CD4-positive, alpha-beta T cell treated with Interleukin-6 at 100 ng/mL for 8 hours (primary cell): ENCODE measurements at regions not wholly inside any gene's neighbourhood (a gene's known extent, or its start where the extent isn't known, plus 50 kb on each side); places are given as distances from the start of the nearest gene placed in this dataset.

ENCODE experiments used
- DNase-seq: peaks from one replicate; pipeline ENCODE4 v3.0.0-alpha.2; 2020; ENCODE audit warnings: mixed read lengths, low spot score

DNA sequence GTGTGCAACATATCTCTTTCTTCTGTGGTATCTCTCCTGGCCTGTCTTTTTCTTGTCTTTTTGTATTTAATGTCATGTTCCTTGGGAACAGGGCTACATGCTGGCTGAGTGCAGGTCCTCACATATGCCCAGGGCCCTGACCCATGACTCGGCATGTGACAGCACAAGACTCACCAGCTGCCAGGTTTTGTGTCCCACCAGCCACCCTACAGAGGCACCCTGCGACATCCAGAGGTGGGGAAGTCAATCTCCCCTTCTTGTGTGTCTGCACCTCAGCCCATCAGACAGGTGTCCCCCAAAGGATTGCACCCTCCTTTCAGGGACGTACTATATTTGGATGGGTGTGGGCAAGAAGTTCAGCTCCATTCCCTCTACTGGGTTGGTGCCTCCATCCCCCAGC is 576.3 kb downstream of the RNF144B start:
- no peak for DNase-seq

DNA sequence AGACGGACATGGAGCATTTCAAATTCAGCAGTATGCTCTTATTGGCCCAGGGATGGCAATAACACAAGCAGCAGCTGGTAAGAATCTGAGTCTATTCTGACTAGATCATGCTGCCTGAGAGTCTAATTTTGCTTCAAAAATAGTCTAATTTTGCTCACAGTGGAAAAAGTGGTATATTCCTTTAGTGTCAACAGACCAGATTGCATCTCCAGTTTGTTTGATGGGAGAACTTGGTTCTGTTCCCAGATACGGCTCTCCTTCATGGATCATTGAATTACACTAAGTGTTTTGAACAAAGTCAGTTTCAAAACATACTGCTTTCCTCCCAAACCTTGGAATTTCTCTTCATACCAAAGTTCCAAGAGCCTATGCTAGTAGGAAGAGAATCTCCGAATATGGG is 586.1 kb downstream of the RNF144B start:
- no peak for DNase-seq

DNA sequence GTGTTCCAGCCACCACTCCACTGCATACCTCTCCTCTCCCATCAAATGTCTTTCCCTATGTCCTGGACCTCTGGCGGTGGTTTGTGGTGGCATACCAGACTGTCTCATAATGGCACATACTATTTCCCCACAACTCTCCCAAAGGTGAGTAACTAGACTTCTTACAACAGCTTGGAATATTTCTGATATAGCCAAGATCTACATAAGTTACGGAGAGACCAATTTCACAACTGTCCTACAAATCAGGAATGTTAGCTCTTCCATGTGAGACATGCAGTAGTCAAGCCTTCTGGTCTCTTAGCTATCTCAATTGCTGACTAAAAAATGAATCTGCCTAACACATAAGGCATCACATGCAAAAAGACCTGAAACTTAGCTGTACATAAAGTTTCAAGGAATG is 588.9 kb downstream of the RNF144B start:
- DNase-seq, result no peak

DNA sequence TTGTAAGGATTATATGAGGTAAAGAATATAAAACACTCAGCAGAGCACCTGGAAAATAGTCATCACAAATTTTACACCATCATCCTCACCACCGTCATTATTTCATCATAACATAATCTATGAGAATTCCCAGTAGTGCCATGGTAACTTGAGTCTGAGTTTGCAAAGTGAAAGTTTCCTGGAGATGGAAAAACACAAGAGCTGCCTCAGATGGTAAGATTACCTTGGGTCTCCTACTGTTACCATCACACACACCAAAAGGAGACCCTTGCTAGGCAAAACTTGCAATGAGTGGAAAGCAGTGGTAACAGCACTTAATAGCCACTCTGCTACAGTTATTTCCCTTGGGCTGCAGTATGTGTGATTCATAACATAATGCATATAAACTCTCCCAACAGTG is 589.8 kb downstream of the RNF144B start:
- DNase-seq, result no peak

DNA sequence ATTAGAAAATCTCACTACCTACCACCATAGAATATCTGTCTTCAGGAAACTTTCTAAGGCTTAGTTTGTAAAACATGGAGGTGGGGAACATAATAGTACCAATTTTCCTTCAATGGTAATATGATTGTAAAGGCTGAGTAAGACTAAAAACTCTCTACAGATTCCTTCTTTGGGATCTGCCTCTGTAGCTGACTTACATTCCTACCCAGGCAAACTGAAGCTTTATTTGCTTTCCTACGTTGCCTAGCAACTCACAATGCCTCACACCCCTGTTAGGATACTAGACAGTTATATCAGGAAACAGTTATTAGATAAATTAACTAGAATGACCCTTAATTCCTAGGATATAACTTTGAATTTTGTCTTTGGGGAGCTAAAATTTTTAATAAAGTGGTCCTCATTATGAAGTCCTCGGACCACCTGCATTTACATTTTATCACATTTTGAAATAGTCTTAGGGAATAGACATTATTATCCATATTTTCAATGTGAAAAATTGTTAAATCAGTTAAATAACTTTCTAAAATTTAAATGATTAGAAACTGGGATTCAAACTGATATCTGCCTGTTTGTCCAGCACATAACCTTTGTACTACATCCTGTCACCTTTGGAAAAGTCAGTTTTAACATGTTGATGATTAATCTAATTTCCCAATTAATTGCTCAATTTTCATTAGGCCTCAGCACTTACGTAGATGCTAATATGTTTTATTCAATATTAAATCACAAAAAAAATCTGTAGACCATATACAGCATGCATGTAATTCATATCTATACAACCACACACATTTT is 591.4 kb downstream of the RNF144B start:
- no peak for DNase-seq

DNA sequence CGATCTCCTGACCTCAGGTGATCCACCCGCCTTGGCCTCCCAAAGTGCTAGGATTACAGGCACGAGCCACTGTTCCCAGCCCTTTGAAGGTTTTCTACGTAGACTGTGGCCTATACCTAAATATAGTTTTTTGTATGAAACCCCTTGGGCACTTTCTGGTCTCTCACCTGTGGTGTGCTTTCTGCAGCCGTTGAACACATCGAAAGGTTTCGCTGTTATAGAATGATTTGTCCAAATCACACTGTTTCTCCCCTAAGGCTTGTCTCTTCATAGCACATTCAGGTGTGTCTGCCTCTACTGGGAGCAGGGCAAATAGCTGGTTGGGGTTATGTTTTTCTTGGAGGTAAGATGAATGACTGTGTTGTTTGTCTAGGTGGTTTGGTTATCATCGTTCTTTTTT is 597.9 kb downstream of the RNF144B start:
- no peak for DNase-seq

DNA sequence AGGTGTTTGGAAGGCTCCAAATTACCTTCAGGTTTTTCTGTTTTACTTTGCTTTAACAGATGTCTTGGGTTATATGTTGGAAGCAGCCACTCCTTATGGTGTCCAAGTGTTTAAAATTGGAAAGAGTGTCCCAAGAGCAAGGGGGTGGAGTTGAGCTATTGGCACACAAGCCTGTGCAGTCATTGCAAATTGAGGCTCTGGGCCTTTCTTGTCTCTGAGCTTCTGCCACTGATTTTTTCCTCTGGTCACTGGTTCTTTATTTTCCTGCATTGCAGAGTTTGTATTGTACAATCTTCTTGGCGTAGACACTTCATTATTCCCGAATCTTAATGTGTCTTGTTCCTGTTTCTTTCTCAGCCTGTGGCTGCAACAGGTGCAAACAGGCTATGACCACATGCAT is 598.8 kb downstream of the RNF144B start:
- DNase-seq, result no peak

DNA sequence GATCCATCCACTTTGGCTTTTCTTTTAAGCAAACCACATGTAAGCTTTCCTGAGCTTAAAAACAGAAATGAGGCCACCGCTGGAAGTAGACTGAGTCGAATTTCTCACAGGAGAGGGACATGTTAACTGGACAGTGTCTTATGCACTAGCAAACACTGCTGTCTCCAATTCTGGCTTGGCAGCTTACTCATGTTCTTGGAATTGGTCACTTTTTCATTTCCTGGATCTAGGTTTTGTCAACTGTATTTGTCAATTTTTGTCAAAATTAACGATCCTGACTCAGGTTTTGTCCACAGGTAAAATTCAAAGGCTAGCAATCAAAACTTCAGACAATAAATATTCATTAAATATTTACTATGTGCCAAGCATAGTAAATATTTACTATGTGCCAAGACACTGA is 601.5 kb downstream of the RNF144B start:
- DNase-seq, result no peak

DNA sequence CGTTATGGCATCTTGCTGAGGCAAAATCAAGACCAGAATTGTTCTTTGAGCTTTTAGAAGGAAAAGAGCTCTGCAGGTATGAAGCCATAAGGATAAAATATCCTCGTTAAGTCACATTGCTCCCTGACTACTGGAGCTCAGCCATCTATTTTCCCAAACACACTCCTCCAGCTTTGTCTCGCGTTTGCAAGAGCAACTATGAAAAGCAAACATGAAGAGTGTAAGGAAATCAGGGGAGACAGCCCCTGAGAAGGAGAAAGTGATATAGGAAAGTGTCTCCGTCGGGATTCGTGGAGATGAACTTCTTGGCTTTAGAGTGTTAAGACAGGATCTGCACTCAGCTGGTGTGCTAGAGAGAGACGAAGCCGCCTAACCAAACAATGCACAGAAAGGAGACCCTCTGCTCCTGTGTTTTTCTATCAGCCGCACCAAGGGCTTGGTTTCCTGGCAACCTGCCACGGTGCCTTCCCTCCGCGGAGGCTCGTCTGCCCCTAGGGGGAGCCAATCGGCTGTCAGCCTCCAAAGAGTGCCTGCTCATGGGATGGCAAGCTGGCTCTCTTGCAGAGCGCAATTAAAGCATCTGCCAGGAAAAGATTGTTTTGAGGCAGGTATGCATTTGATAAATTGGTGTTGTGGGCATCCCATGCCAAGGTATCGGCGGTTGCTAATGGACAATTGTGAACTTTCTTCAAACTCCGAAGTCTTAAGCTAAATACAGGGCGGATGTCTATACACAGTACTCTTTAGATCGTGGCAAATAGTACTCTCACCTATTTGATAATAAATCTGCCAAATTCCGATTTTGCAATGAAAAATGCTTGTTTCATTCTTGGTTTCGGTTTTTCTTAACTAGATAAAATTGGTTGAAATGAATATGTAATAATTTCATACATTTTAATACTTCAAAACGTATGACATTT is 603.2 kb downstream of the RNF144B start:
- no peak for DNase-seq

DNA sequence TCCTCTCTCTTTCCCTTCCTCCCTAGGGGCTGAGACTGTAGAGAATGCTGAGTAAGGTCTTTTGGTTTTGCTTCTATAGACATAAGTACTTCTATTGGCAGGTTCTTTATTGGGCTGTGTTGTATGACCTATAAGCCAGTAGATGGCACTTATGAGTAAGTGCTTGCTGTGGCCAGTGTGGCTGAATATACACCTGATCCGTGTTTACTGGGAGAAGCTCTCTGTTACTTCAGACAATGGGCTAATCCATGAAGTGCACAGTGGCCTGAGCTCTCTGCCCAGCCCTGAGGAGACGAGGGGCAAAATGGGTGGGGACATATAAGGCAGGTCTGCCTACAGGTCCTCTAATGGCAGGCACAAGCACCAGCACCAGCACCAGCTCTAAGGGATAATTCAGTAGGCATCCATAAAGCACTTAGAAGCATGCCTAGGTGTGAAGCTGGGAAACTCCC is 610.3 kb downstream of the RNF144B start:
- DNase-seq, result no peak

DNA sequence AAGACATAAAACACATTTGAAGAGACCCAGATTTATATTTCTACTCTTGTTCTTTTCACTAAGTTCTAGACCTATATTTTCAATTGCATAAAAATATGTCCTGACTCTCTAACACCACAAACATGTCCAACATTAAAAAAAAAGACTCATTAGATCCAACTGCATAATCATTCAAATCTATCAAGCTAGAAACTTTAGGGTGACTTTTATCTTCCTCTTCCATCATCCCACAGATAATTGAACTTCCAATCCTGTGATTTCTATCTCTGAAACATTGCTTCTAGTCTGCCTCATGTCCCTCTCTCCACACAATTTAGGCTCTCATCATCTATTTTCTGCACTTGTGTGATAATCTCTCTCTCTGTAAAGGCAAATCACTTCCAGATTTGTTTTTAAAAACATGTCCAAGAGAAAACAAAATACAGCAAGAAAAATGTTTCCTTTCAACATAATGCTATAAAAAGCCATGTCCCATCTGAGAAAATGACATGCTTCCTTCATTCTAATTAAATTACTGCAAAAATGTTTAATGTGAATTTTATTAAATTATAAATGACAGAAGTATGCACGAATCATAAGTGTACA is 615.9 kb downstream of the RNF144B start:
- no peak for DNase-seq

DNA sequence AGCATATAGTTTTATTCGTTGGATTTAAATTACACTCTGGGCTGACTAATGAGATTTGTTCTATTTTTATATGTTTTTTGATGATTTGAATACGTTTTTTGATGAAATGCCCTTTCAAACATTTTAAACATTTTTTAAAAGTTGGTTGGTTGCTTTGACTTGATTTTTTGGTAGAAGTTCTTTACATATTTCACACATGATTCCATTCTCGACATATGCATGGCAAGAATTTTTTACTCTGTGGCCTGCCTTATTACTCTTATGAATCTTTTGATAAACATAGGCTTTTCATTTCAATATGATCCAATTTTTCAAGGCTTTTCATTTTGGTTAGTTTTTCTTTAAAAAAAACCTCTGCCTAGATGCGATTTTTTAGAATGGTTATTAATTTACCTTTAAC is 617.0 kb downstream of the RNF144B start:
- no peak for DNase-seq

DNA sequence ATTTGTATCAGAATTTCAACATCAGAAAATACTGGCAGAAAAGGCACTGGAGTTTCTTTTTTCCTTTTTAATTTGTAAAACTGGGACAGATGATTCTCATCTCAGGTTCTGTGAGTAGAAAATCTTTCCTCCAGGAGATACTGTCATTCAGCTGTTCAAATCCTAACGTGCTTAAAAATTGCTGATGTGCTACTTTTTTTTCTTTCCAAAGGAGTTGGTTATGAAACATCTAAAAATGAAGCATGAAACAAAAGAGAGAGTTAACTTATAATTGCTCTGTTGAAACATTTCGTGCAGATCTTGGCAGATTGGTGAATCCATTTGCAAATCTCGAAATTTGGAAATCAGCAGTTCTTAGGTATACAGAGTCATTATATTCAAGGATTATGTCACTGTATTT is 622.6 kb downstream of the RNF144B start:
- no peak for DNase-seq

DNA sequence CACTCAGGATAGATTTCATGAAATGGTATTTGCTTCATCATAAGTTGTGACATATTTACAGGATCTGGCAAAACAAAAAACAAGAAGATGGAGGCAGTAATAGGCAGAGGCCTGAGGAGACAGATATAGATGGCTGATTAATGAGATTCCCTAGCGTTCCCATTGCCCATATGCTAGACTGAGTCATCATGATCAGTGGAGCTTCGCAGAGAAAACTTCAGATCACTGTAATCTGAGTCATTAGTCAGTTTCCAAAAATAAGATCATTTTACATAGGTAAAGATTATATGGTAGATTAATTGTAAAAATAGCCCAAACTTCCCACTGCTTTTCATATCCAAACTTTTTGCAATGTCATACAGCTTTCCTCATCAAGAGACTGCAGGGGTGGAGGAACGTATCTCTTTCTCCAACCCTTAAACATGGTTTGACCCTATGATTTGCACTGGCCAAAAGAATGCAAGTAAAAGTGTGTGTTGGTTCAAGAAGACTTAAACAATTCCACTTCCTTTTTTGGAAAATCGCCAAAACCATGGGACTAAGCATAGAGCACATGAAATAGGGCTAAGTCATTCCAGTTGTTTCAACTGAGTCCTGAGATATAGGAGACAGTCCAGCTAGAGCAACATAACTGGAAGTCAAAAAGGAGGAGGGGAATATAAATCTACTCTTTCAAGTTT is 626.0 kb downstream of the RNF144B start:
- DNase-seq, result no peak

DNA sequence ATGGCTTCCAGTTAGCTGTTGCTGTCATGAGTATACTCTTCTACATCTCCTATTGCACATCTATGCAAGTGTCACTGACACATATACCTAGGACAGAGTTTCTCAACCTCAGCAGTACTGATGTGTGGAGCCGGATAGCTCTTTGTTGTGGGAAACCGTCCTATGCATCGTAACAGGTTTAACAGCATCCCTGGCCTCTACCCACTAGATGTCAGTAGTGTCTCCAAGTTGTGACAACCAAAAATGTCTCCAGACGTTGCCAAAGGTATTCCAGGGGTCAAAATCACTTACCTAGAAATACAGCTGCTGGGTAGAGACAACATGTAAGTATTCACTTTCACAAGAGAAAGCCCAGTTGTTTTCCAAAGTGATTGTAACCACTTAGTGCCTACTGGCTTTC is 637.6 kb downstream of the RNF144B start:
- no peak for DNase-seq

DNA sequence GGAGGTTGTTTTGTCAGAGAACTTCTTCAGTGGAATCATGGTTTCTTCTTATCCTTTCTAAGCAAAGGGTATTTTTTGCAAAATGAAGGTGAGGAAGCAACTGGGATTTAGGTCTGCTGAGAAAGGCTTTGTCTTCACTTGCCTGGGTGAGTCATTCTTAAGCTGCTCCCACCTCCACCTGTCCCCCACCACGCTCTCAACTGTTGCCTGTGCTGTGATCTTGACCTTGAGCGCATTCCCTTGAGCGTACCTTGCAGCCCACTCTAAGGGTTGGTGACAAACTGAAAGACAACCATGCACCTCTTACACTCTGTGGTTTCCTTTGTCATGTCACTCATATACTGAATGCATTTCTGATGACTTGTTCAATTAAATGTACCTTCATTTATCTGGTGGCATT is 641.1 kb downstream of the RNF144B start:
- DNase-seq, result no peak

DNA sequence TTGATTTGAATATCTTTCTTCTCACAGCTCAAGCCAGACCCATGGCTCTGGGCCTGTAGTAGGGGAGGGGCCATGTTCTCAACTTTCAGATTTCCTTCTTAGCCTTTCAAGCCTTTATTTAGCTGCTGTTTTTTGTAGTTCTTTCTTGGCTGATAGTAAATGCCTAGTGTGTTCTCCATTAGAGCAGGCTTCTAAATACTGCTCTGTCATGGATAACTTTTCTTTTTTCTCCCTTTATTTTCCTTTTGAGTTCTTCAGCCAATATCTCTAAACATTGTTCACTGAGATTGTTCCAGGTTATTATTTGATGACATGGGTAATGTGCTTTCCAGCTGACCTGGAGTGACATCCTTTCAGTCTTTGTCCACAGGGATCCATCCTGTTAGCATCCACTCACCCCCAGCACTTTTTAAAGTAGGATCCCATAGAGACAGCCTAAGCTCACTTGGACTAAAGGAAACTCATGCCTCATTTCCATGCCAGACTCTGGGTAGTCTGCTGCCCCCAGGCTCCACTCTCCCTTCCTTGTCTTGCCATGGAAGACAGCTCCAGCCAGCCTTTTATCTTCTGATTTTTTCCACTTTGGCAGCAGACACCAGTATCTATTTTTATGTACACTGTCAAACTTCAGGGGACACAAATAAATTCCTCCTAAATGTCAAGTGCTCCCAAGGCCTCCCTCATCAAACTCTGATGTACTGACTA is 645.6 kb downstream of the RNF144B start:
- no peak for DNase-seq

DNA sequence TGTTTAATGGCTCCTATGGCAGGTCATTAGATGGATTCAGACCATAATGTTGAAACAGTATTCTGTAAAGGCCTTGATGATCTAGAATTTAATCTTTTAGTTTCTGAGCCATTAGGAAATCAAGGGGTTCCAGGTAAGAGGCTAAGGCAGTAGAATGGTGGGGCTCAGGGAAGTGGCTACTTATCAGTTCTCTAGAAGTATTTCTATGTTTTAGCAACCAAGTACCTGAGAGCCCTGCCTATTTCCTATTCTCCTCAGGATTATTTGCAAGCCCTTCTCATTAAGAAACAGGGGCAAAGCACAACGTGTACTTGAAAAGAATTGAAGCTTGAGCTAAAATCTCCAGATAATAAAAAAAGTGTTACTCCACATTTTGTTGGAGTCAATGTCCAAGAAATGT is 646.5 kb downstream of the RNF144B start:
- no peak for DNase-seq

DNA sequence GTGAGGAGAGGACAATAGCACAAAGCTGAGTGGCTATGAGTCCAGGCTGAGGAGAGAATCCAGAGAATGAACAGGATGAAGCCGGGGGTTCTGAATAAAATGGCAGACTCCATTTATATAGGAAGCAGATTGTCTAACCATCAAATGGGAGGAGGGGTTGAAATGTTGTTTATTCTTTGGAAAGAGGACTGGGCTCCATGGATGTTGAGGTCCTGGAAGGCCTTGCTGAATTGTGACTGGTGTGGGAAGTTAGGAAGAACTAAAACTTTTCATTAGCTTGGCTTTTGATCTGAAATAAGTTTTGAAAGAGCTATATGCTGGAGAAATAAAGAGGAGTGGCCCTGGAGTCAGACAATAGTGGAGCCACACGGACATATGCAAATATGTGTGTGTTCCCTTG is 647.8 kb downstream of the RNF144B start:
- no peak for DNase-seq

DNA sequence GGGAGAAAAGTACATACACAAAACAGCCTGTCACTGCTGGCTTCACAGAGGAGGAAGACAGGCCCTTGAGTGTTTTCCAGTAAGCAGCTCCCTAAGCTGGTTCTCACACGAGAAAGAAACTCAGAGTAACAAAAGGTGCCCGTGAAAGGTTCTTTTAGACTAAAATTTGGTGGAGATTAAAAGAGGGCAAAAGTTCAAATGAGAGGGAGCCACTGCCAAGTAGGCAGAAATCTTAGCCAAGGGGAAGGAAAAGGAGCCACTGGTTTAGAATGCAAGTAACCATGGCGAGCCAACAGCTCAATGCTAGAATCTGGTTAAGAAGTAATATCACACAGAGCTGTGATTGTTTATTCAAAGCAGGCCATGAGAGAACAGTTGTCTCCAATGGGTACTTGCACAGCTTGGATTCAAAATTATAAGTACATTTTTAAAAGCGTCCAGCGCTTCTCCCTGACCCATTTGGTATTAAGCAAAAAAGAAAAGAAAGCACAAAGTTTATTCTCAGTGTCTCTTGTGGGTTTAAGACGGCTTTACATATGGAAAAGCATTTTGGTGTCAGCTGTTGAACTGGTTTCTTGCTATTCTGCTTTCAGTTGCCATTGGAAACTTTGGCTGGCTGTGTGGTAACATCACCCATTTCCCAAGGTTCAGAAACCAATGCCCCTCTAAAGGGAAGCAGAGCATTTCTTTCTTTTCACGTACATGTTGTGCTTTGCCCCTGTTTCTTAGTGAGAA is 648.5 kb downstream of the RNF144B start:
- DNase-seq, result no peak

DNA sequence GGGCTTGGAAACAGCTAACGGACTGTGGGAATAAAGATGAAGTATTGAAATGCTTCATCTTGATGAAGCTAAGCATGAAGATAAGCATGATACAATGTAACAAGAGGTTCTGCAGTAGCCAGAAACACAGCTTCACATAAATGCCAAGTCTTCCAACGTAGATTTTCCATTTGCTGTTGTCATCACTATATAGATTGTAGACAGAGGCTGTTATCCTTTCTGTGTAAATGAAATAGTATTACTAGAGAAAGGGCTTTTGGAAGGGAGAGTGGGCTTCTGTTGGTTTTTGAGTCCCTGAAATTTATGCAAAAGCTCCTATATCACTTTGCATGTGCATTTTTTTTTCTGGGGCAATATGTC is 649.0 kb downstream of the RNF144B start:
- no peak for DNase-seq
